Gastrocnemius medialis (tissue), 4 donors: ENCODE measurements at regions not wholly inside any gene's neighbourhood (a gene's known extent, or its start where the extent isn't known, plus 50 kb on each side); places are given as distances from the start of the nearest gene placed in this dataset.

Source experiments
- CTCF ChIP-seq, 5 experiments: fragments of 450-650 bp in 3 of 5; fragments of 200-600 bp in 2 of 5; sonication (generic) in 2 of 5; IDR thresholded peaks in 4 of 5; conservative IDR thresholded peaks in 1 of 5; 1 replicate in 4 of 5; 2 replicates in 1 of 5; pipeline ENCODE4 v1.5.1; 2016 to 2019; ENCODE audit warnings: antibody characterized with exemption in 5 of 5, mild to moderate bottlenecking in 3 of 5, moderate library complexity in 3 of 5
- POLR2A ChIP-seq, 2 donors: fragments of 450-650 bp; IDR thresholded peaks; one replicate each; pipeline ENCODE4 v1.6.1; 2017; ENCODE audit warnings: antibody characterized with exemption in 2 of 2, mild to moderate bottlenecking in 2 of 2, moderate library complexity in 2 of 2

- TF ChIP-seq POLR2A (IDR thresholded peaks at IDR 0.05): no peak
- no peak for TF ChIP-seq CTCF (IDR thresholded peaks at IDR 0.05 in 4 of 5, conservative IDR thresholded peaks at IDR 0.05 in 1 of 5)
Observed at GRCh38 chrX:20388594-20388993, 121.9 kb upstream of the RPS6KA3 start.
